ENCODE measurements at regions not wholly inside any gene's neighbourhood (a gene's known extent, or its start where the extent isn't known, plus 50 kb on each side); places are given as distances from the start of the nearest gene placed in this dataset.

GRCh38 chr18:41140506-41140905 is 814.5 kb upstream of the PIK3C3 start:
- TF ChIP-seq POLR2A (IDR thresholded peaks at IDR 0.05) = no peak
- no peak for TF ChIP-seq CTCF (IDR thresholded peaks at IDR 0.05)

Measured in testis (tissue), 2 donors.